ENCODE measurements at regions not wholly inside any gene's neighbourhood (a gene's known extent, or its start where the extent isn't known, plus 50 kb on each side); places are given as distances from the start of the nearest gene placed in this dataset.

GRCh38 chr14:75361751-75362433, 65.9 kb upstream of the JDP2 start:
- H3K27me3 Mint-ChIP-seq: no peaks in the 10 kb centered on the region
- no peak overlapping the region for H3K27ac Mint-ChIP-seq

GRCh38 chr14:75363130-75363529, 64.7 kb upstream of the JDP2 start:
- peaks cover 12% of the 10 kb centered on the region for H3K4me1 Mint-ChIP-seq
- no peak overlapping the region for H3K4me3 Mint-ChIP-seq
- no peaks in the 10 kb centered on the region for H3K9me3 Mint-ChIP-seq
- no peaks in the 10 kb centered on the region for H3K36me3 Mint-ChIP-seq
- no peak for ATAC-seq (ENCODE audit: low read depth)
- no peak for DNase-seq (ENCODE audit: low spot score in 2 of 2)
- H3K27ac Mint-ChIP-seq: no peak overlapping the region
- H3K27me3 Mint-ChIP-seq: no peaks in the 10 kb centered on the region

More at GRCh38 chr14:75361751-75362433, 65.9 kb upstream of the JDP2 start:
- Mint-ChIP-seq H3K4me3 (no peak overlapping the region), H3K36me3 (no peaks in the 10 kb centered on the region), H3K4me1 (peaks cover 12% of the 10 kb centered on the region), H3K9me3 (no peaks in the 10 kb centered on the region)
- DNase-seq (ENCODE audit: low spot score in 2 of 2) (no peak), ATAC-seq (ENCODE audit: low read depth) (no peak)

GRCh38 chr14:75363570-75364227, 64.1 kb upstream of the JDP2 start:
- H3K27ac Mint-ChIP-seq: no peak overlapping the region
- DNase-seq (ENCODE audit: low spot score in 2 of 2) (no peak), ATAC-seq (ENCODE audit: low read depth) (no peak)
- peaks cover 1% of the 10 kb centered on the region for H3K36me3 Mint-ChIP-seq
- H3K27me3 Mint-ChIP-seq: peaks cover under 1% of the 10 kb centered on the region
- no peak overlapping the region for H3K4me3 Mint-ChIP-seq
- peaks cover 1% of the 10 kb centered on the region for H3K9me3 Mint-ChIP-seq
- peaks cover 12% of the 10 kb centered on the region for H3K4me1 Mint-ChIP-seq

GRCh38 chr14:75365116-75365515, 62.7 kb upstream of the JDP2 start:
- DNase-seq (ENCODE audit: low spot score in 2 of 2): no peak
- Mint-ChIP-seq H3K9me3 (peaks cover 3% of the 10 kb centered on the region), H3K36me3 (peaks cover 2% of the 10 kb centered on the region), H3K27ac (no peak overlapping the region), H3K4me3 (no peak overlapping the region), H3K27me3 (peaks cover 2% of the 10 kb centered on the region), H3K4me1 (peaks cover 12% of the 10 kb centered on the region)
- no peak for ATAC-seq (ENCODE audit: low read depth)

- Mint-ChIP-seq H3K4me1 (peaks cover 15% of the 10 kb centered on the region), H3K27me3 (peaks cover 2% of the 10 kb centered on the region), H3K9me3 (peaks cover 3% of the 10 kb centered on the region), H3K4me3 (no peak overlapping the region), H3K36me3 (peaks cover 2% of the 10 kb centered on the region), H3K27ac (no peak overlapping the region)
- DNase-seq (ENCODE audit: low spot score in 2 of 2) (no peak), ATAC-seq (ENCODE audit: low read depth) (no peak)
Observed at GRCh38 chr14:75366963-75367362, 60.9 kb upstream of the JDP2 start.

- Mint-ChIP-seq H3K27me3 (peaks cover 2% of the 10 kb centered on the region), H3K4me3 (no peak overlapping the region), H3K4me1 (peaks cover 15% of the 10 kb centered on the region), H3K36me3 (peaks cover 2% of the 10 kb centered on the region), H3K9me3 (peaks cover 3% of the 10 kb centered on the region), H3K27ac (no peak overlapping the region)
- DNase-seq (ENCODE audit: low spot score in 2 of 2) (no peak), ATAC-seq (ENCODE audit: low read depth) (no peak)
Observed at GRCh38 chr14:75368333-75368732, 59.5 kb upstream of the JDP2 start.

- H3K27ac Mint-ChIP-seq: no peak overlapping the region
- peaks cover 7% of the 10 kb centered on the region for H3K4me1 Mint-ChIP-seq
- ATAC-seq (ENCODE audit: low read depth) (no peak), DNase-seq (ENCODE audit: low spot score in 2 of 2) (no peak)
- H3K36me3 Mint-ChIP-seq: peaks cover 2% of the 10 kb centered on the region
- H3K27me3 Mint-ChIP-seq: peaks cover 2% of the 10 kb centered on the region
- H3K9me3 Mint-ChIP-seq: peaks cover 3% of the 10 kb centered on the region
- H3K4me3 Mint-ChIP-seq: no peak overlapping the region
Observed at GRCh38 chr14:75369506-75369905, 58.3 kb upstream of the JDP2 start.

- DNase-seq (ENCODE audit: low spot score in 2 of 2) (no peak), ATAC-seq (ENCODE audit: low read depth) (no peak)
- peaks cover 5% of the 10 kb centered on the region for H3K27me3 Mint-ChIP-seq
- peaks cover 2% of the 10 kb centered on the region for H3K36me3 Mint-ChIP-seq
- peaks cover 5% of the 10 kb centered on the region for H3K4me1 Mint-ChIP-seq
- H3K4me3 Mint-ChIP-seq: no peak overlapping the region
- peaks cover 3% of the 10 kb centered on the region for H3K9me3 Mint-ChIP-seq
- no peak overlapping the region for H3K27ac Mint-ChIP-seq
Observed at GRCh38 chr14:75370416-75371205, 57.2 kb upstream of the JDP2 start.

- Mint-ChIP-seq H3K27ac (no peak overlapping the region), H3K36me3 (peaks cover 2% of the 10 kb centered on the region), H3K4me3 (no peak overlapping the region), H3K9me3 (peaks cover 3% of the 10 kb centered on the region), H3K4me1 (peaks cover 5% of the 10 kb centered on the region), H3K27me3 (peaks cover 5% of the 10 kb centered on the region)
- DNase-seq (ENCODE audit: low spot score in 2 of 2): no peak
- ATAC-seq (ENCODE audit: low read depth): no peak
Observed at GRCh38 chr14:75371297-75371696, 56.5 kb upstream of the JDP2 start.

GRCh38 chr14:75372260-75372659, 55.6 kb upstream of the JDP2 start:
- Mint-ChIP-seq H3K4me3 (no peak overlapping the region), H3K36me3 (peaks cover 2% of the 10 kb centered on the region), H3K27me3 (peaks cover 5% of the 10 kb centered on the region), H3K27ac (no peak overlapping the region), H3K9me3 (peaks cover 5% of the 10 kb centered on the region), H3K4me1 (peaks cover 5% of the 10 kb centered on the region)
- DNase-seq (ENCODE audit: low spot score in 2 of 2) (no peak), ATAC-seq (ENCODE audit: low read depth) (no peak)

- DNase-seq (ENCODE audit: low spot score in 2 of 2): no peak
- H3K27ac Mint-ChIP-seq: no peak overlapping the region
- peaks cover 5% of the 10 kb centered on the region for H3K4me1 Mint-ChIP-seq
- H3K4me3 Mint-ChIP-seq: no peak overlapping the region
- H3K36me3 Mint-ChIP-seq: peaks cover 2% of the 10 kb centered on the region
- ATAC-seq (ENCODE audit: low read depth): no peak
- H3K9me3 Mint-ChIP-seq: peaks cover 5% of the 10 kb centered on the region
- peaks cover 5% of the 10 kb centered on the region for H3K27me3 Mint-ChIP-seq
Observed at GRCh38 chr14:75373133-75373532, 54.7 kb upstream of the JDP2 start.

- Mint-ChIP-seq H3K9me3 (peaks cover 5% of the 10 kb centered on the region), H3K4me1 (peaks cover 5% of the 10 kb centered on the region), H3K27me3 (peaks cover 5% of the 10 kb centered on the region), H3K4me3 (no peak overlapping the region), H3K27ac (no peak overlapping the region), H3K36me3 (peaks cover 2% of the 10 kb centered on the region)
- ATAC-seq (ENCODE audit: low read depth) (no peak), DNase-seq (ENCODE audit: low spot score in 2 of 2) (no peak)
Observed at GRCh38 chr14:75373616-75374015, 54.2 kb upstream of the JDP2 start.

GRCh38 chr14:75374911-75375310, 52.9 kb upstream of the JDP2 start:
- Mint-ChIP-seq H3K4me3 (no peak overlapping the region), H3K36me3 (no peaks in the 10 kb centered on the region), H3K27me3 (peaks cover 3% of the 10 kb centered on the region), H3K27ac (no peak overlapping the region), H3K9me3 (peaks cover 2% of the 10 kb centered on the region), H3K4me1 (peaks cover 5% of the 10 kb centered on the region)
- ATAC-seq (ENCODE audit: low read depth): no peak
- DNase-seq (ENCODE audit: low spot score in 2 of 2): no peak

- DNase-seq (ENCODE audit: low spot score in 2 of 2) (no peak), ATAC-seq (ENCODE audit: low read depth) (no peak)
- no peaks in the 10 kb centered on the region for H3K36me3 Mint-ChIP-seq
- H3K27ac Mint-ChIP-seq: no peak overlapping the region
- H3K9me3 Mint-ChIP-seq: peaks cover 2% of the 10 kb centered on the region
- H3K27me3 Mint-ChIP-seq: peaks cover 3% of the 10 kb centered on the region
- no peak overlapping the region for H3K4me3 Mint-ChIP-seq
- peaks cover 3% of the 10 kb centered on the region for H3K4me1 Mint-ChIP-seq
Observed at GRCh38 chr14:75375983-75376382, 51.8 kb upstream of the JDP2 start.

All from memory B cell (primary cell).